T-cell (primary cell): ENCODE measurements at regions not wholly inside any gene's neighbourhood (a gene's known extent, or its start where the extent isn't known, plus 50 kb on each side); places are given as distances from the start of the nearest gene placed in this dataset.

Experiments used
- ATAC-seq, 4 experiments: fragments of 200-7000 bp in 3 of 4; fragments of 150-1000 bp in 1 of 4; cut with Tn5 transposase; replicated peaks in 1 of 4; 1 replicate in 3 of 4; 2 replicates in 1 of 4; pipeline ENCODE4 v1.10.0; 2021; ENCODE audit warnings: moderate library complexity in 3 of 4, mild to moderate bottlenecking in 2 of 4, moderate number of reproducible peaks in 1 of 4
- CTCF ChIA-PET, 2 donors: fragments of 300-600 bp; sonication (Branson Sonifier 250); formaldehyde crosslinking; loops; one replicate each; lab custom pipeline; 2022; ENCODE audit warnings: antibody characterized with exemption in 2 of 2; lab: Charles Lee
- POLR2A ChIA-PET, 2 donors: fragments of 300-600 bp; sonication (Branson Sonifier 250); formaldehyde crosslinking; loops; one replicate each; lab custom pipeline; 2022; ENCODE audit warnings: antibody characterized with exemption in 2 of 2; lab: Charles Lee
- DNase-seq, 35 experiments: peaks; one replicate each; pipeline versions ENCODE4 v3.0.0 to v3.0.0-alpha.2; 2013 to 2023
- H3K27ac ChIP-seq: one replicate; pipeline ENCODE4 v1.5.1; 2013; ENCODE audit warnings: low read length
- H3K27me3 ChIP-seq, 2 experiments: replicated peaks in 1 of 2; 1 replicate in 1 of 2; 2 replicates in 1 of 2; pipeline versions ENCODE4 v1.6.1 to v1.7.0; 2013; ENCODE audit warnings: low read length in 1 of 2, mixed read lengths in 1 of 2; ENCODE audit not compliant: control insufficient read depth in 2 of 2, insufficient read depth in 2 of 2; ENCODE audit errors: extremely low read depth in 1 of 2
- H3K36me3 ChIP-seq, 2 donors: 1 replicate in 1 of 2; 2 replicates in 1 of 2; pipeline versions ENCODE4 v1.6.1 to v1.7.0; 2013; ENCODE audit warnings: low read length in 1 of 2; ENCODE audit not compliant: control insufficient read depth in 2 of 2, insufficient read depth in 1 of 2; ENCODE audit errors: extremely low read depth in 1 of 2
- H3K4me1 ChIP-seq, 2 experiments: 1 replicate in 1 of 2; 2 replicates in 1 of 2; pipeline versions ENCODE4 v1.6.1 to v1.7.0; 2013; ENCODE audit warnings: low read length in 2 of 2, mixed read lengths in 1 of 2; ENCODE audit not compliant: insufficient read depth in 2 of 2, control insufficient read depth in 1 of 2; ENCODE audit errors: extremely low read depth in 1 of 2
- H3K4me3 ChIP-seq, 2 donors: 1 replicate in 1 of 2; 2 replicates in 1 of 2; pipeline versions ENCODE4 v1.5.1 to v1.7.0; 2013; ENCODE audit warnings: mild to moderate bottlenecking in 2 of 2, low read length in 1 of 2, moderate library complexity in 1 of 2; ENCODE audit not compliant: control insufficient read depth in 1 of 2; ENCODE audit errors: extremely low read depth in 1 of 2
- H3K9me3 ChIP-seq: 2 replicates; pipeline ENCODE4 v1.7.0; 2013
- H3K27ac Mint-ChIP-seq, 2 donors: one replicate each; pipeline ENCODE4 v1.8.0; 2020 to 2021; ENCODE audit warnings: mild to moderate bottlenecking in 2 of 2, mixed read lengths in 2 of 2
- H3K27me3 Mint-ChIP-seq, 2 donors: one replicate each; pipeline ENCODE4 v1.8.0; 2021 to 2022; ENCODE audit warnings: mixed read lengths in 2 of 2
- H3K36me3 Mint-ChIP-seq: one replicate; pipeline ENCODE4 v1.8.0; 2021; ENCODE audit warnings: mixed read lengths
- H3K4me1 Mint-ChIP-seq, 3 donors: one replicate each; pipeline ENCODE4 v1.8.0; 2020 to 2022; ENCODE audit warnings: mixed read lengths in 3 of 3, mild to moderate bottlenecking in 1 of 3
- H3K4me3 Mint-ChIP-seq, 3 donors: one replicate each; pipeline ENCODE4 v1.8.0; 2020 to 2022; ENCODE audit warnings: mild to moderate bottlenecking in 3 of 3, mixed read lengths in 3 of 3, moderate library complexity in 3 of 3
- H3K9me3 Mint-ChIP-seq, 3 donors: one replicate each; pipeline ENCODE4 v1.8.0; 2020 to 2022; ENCODE audit warnings: mixed read lengths in 3 of 3
- WGBS: methylation state at CpG from one replicate; pipeline ENCODE4 v1.1.5; 2013; ENCODE audit warnings: missing lambda C conversion rate; ENCODE audit not compliant: insufficient coverage; 5-methylcytosine and 5-hydroxymethylcytosine counted together

DNA sequence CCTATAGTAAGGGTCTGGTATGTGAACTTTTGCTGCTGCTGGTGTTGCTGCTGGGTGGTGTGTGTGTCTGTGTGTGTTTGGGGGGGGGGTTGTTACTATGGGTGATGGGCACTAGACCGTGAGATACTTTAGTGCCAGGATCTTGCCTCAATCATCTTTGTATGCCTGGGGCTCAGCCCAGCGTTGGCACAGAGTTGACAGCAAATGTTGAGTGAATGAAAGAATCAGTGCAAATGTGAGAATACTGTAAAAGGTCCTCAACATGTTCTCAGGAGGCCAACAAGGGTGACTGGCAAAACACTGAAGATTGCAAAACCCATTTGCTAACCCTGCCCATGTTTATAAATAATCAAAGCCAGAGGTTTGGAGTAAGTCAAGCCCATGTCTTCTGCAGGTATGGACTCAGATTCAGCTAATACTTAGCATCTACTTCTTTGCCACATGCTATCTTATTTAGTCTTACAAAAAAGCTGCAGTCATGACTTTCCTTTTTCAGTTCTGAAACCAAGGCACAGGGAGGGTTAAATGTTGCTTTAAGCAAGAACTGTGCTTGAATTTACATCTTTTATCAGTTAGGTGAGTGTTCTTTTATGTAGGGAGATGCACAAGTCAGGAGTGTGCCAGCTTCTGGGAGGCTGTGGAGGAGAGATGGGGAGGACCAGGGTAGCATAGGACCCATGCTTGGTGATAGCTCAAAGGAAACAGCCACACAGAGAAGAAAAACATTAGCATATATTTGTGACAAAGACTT is 125.3 kb upstream of the SPACA1 start:
- Histone ChIP-seq H3K27ac (no peak overlapping the region), H3K9me3 (no peaks in the 10 kb centered on the region), H3K4me1 (peaks cover 0 to 27% of the 10 kb centered on the region in 2 experiments), H3K27me3 (peaks cover 0 to 2% of the 10 kb centered on the region in 2 experiments), H3K4me3 (no peak overlapping the region), H3K36me3 (no peaks in the 10 kb centered on the region)
- peaks cover 0 to 28% (median 0%) of the 10 kb centered on the region in 3 donors for H3K4me1 Mint-ChIP-seq
- ChIA-PET CTCF (no interaction called here), POLR2A (no interaction called here)
- WGBS = 100% methylated on average over 1 of the region's 2 CpGs
- H3K36me3 Mint-ChIP-seq = no peaks in the 10 kb centered on the region
- no peak for ATAC-seq
- no peak for DNase-seq
- H3K4me3 Mint-ChIP-seq = no peak overlapping the region
- H3K27ac Mint-ChIP-seq = no peak overlapping the region
- no peaks in the 10 kb centered on the region for H3K9me3 Mint-ChIP-seq
- peaks cover 9 to 14% of the 10 kb centered on the region in 2 donors for H3K27me3 Mint-ChIP-seq

GRCh38 chr6:87921034-87921433 is 126.6 kb upstream of the SPACA1 start:
- Histone ChIP-seq H3K36me3 (no peaks in the 10 kb centered on the region), H3K4me1 (peaks cover 0 to 27% of the 10 kb centered on the region in 2 experiments), H3K4me3 (no peak overlapping the region), H3K9me3 (no peaks in the 10 kb centered on the region), H3K27ac (no peak overlapping the region), H3K27me3 (peaks cover 0 to 2% of the 10 kb centered on the region in 2 experiments)
- ChIA-PET POLR2A (no interaction called here), CTCF (interaction anchor here in 1 of 2 donors (0.7 kb wide), 1 partner anchor 216 kb away, joined by 4 read pairs; no protein-coding TSS in a partner anchor)
- no peak for DNase-seq
- no peak for ATAC-seq
- no peaks in the 10 kb centered on the region for H3K36me3 Mint-ChIP-seq
- H3K4me3 Mint-ChIP-seq = no peak overlapping the region
- no peak overlapping the region for H3K27ac Mint-ChIP-seq
- peaks cover 9 to 14% of the 10 kb centered on the region in 2 donors for H3K27me3 Mint-ChIP-seq
- H3K4me1 Mint-ChIP-seq = peaks cover 0 to 28% (median 0%) of the 10 kb centered on the region in 3 donors
- H3K9me3 Mint-ChIP-seq = no peaks in the 10 kb centered on the region
- WGBS = 86% methylated on average over 1 of the region's 1 CpG

DNA sequence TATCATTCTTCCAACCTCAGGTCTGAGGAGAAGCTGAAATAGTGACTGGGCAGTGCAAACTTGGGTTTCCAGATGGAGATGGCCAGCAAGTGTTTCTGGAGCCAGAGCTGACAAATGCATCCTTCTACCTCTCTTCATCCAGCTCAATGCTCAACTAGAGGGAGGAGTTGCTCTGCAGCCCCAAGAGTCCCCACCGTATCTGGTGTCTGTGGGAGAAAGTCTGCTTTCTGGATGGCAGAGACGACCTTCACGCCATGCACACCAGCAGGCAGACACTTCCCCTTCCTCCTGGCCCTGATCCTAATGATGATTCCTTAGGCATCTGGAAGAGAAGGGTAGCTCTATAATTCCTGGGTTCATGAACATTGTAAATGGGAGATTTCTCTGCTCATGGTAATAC is 127.4 kb upstream of the SPACA1 start:
- peaks cover 0 to 27% (median 0%) of the 10 kb centered on the region in 3 donors for H3K4me1 Mint-ChIP-seq
- DNase-seq = no peak
- Histone ChIP-seq H3K4me1 (peaks cover 0 to 21% of the 10 kb centered on the region in 2 experiments), H3K27ac (no peak overlapping the region), H3K9me3 (no peaks in the 10 kb centered on the region), H3K4me3 (no peak overlapping the region), H3K27me3 (peaks cover 0 to 2% of the 10 kb centered on the region in 2 experiments), H3K36me3 (no peaks in the 10 kb centered on the region)
- no peaks in the 10 kb centered on the region for H3K36me3 Mint-ChIP-seq
- no peak for ATAC-seq
- CTCF ChIA-PET = interaction anchor here in 1 of 2 donors (0.5 kb wide), 1 partner anchor 951 kb away, joined by 5 read pairs; no protein-coding TSS in a partner anchor
- H3K27me3 Mint-ChIP-seq = peaks cover 9 to 14% of the 10 kb centered on the region in 2 donors
- no peak overlapping the region for H3K27ac Mint-ChIP-seq
- POLR2A ChIA-PET = no interaction called here
- no peaks in the 10 kb centered on the region for H3K9me3 Mint-ChIP-seq
- no CpG with 5 or more reads among the region's 3 CpGs for WGBS
- no peak overlapping the region for H3K4me3 Mint-ChIP-seq

- Histone ChIP-seq H3K4me3 (no peak overlapping the region), H3K27ac (no peak overlapping the region), H3K9me3 (no peaks in the 10 kb centered on the region), H3K36me3 (no peaks in the 10 kb centered on the region), H3K27me3 (peaks cover 0 to 2% of the 10 kb centered on the region in 2 experiments), H3K4me1 (peaks cover 0 to 13% of the 10 kb centered on the region in 2 experiments)
- H3K36me3 Mint-ChIP-seq = no peaks in the 10 kb centered on the region
- ATAC-seq (no peak), DNase-seq (no peak)
- CTCF ChIA-PET = interaction anchor here in 1 of 2 donors (1.6 kb wide), 1 partner anchor 39 kb away, joined by 3 read pairs; no protein-coding TSS in a partner anchor
- peaks cover 9 to 14% of the 10 kb centered on the region in 2 donors for H3K27me3 Mint-ChIP-seq
- 67% methylated on average over 1 of the region's 1 CpG for WGBS
- H3K9me3 Mint-ChIP-seq = no peaks in the 10 kb centered on the region
- POLR2A ChIA-PET = no interaction called here
- no peak overlapping the region for H3K27ac Mint-ChIP-seq
- H3K4me1 Mint-ChIP-seq = peaks cover 0 to 22% (median 0%) of the 10 kb centered on the region in 3 donors
- no peak overlapping the region for H3K4me3 Mint-ChIP-seq
These were observed 128.2 kb upstream of the SPACA1 start for GRCh38 chr6:87919416-87919815.

- ChIA-PET POLR2A (no interaction called here), CTCF (interaction anchor here in 1 of 2 donors (1.6 kb wide), 1 partner anchor 39 kb away, joined by 3 read pairs; no protein-coding TSS in a partner anchor)
- Histone ChIP-seq H3K27ac (no peak overlapping the region), H3K27me3 (peaks cover 0 to 2% of the 10 kb centered on the region in 2 experiments), H3K36me3 (no peaks in the 10 kb centered on the region), H3K4me3 (no peak overlapping the region), H3K4me1 (peaks cover 0 to 13% of the 10 kb centered on the region in 2 experiments), H3K9me3 (no peaks in the 10 kb centered on the region)
- Mint-ChIP-seq H3K4me3 (no peak overlapping the region), H3K9me3 (no peaks in the 10 kb centered on the region), H3K27ac (no peak overlapping the region), H3K27me3 (peaks cover 9 to 14% of the 10 kb centered on the region in 2 donors), H3K4me1 (peaks cover 0 to 20% (median 0%) of the 10 kb centered on the region in 3 donors), H3K36me3 (no peaks in the 10 kb centered on the region)
- WGBS = no CpG with 5 or more reads among the region's 1 CpG
- DNase-seq (no peak), ATAC-seq (no peak)
These were observed 128.6 kb upstream of the SPACA1 start for GRCh38 chr6:87919001-87919400.

GRCh38 chr6:87918461-87918941 is 129.1 kb upstream of the SPACA1 start:
- no peaks in the 10 kb centered on the region for H3K9me3 ChIP-seq
- no peak for DNase-seq
- no peak overlapping the region for H3K27ac ChIP-seq
- POLR2A ChIA-PET = no interaction called here
- H3K4me1 ChIP-seq = peaks cover 0 to 13% of the 10 kb centered on the region in 2 experiments
- no peak overlapping the region for H3K4me3 Mint-ChIP-seq
- ATAC-seq = no peak
- peaks cover 0 to 2% of the 10 kb centered on the region in 2 experiments for H3K27me3 ChIP-seq
- no peak overlapping the region for H3K4me3 ChIP-seq
- H3K9me3 Mint-ChIP-seq = no peaks in the 10 kb centered on the region
- peaks cover 10 to 15% of the 10 kb centered on the region in 2 donors for H3K27me3 Mint-ChIP-seq
- CTCF ChIA-PET = interaction anchor here in 1 of 2 donors (1.5 to 1.6 kb wide), 2 partner anchors 12 to 39 kb away, joined by 3 read pairs; no protein-coding TSS in a partner anchor
- 71% methylated on average over 3 of the region's 5 CpGs for WGBS
- H3K36me3 ChIP-seq = no peaks in the 10 kb centered on the region
- no peak overlapping the region for H3K27ac Mint-ChIP-seq
- H3K4me1 Mint-ChIP-seq = peaks cover 0 to 20% (median 0%) of the 10 kb centered on the region in 3 donors
- H3K36me3 Mint-ChIP-seq = no peaks in the 10 kb centered on the region
